ENCODE measurements at regions not wholly inside any gene's neighbourhood (a gene's known extent, or its start where the extent isn't known, plus 50 kb on each side); places are given as distances from the start of the nearest gene placed in this dataset.

DNA sequence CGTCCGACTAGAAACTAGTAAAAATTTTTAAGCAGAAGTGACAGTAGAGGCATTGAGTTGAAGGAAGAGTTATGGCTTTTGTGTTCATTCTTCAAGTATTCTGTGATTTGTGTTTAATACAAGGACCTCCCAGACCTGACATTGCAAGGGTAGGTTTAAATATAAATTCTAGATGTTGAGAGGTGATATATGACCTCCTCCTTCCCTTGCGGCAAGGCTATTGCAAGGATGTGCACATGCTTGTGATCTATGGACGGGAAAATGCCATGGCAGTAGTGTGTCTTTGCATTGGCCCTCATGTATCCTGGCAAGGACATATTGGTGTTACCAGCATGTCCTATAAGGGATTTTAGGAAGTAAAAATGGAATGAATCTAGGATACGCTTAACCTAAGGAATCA is 143.5 kb downstream of the NEDD1 start:
- TF ChIP-seq, protein P1, sequence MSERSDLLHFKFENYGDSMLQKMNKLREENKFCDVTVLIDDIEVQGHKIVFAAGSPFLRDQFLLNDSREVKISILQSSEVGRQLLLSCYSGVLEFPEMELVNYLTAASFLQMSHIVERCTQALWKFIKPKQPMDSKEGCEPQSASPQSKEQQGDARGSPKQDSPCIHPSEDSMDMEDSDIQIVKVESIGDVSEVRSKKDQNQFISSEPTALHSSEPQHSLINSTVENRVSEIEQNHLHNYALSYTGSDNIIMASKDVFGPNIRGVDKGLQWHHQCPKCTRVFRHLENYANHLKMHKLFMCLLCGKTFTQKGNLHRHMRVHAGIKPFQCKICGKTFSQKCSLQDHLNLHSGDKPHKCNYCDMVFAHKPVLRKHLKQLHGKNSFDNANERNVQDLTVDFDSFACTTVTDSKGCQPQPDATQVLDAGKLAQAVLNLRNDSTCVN (tag by site-specific recombination; optimal IDR thresholded peaks at IDR 0.05): no peak
- TF ChIP-seq, protein P2, sequence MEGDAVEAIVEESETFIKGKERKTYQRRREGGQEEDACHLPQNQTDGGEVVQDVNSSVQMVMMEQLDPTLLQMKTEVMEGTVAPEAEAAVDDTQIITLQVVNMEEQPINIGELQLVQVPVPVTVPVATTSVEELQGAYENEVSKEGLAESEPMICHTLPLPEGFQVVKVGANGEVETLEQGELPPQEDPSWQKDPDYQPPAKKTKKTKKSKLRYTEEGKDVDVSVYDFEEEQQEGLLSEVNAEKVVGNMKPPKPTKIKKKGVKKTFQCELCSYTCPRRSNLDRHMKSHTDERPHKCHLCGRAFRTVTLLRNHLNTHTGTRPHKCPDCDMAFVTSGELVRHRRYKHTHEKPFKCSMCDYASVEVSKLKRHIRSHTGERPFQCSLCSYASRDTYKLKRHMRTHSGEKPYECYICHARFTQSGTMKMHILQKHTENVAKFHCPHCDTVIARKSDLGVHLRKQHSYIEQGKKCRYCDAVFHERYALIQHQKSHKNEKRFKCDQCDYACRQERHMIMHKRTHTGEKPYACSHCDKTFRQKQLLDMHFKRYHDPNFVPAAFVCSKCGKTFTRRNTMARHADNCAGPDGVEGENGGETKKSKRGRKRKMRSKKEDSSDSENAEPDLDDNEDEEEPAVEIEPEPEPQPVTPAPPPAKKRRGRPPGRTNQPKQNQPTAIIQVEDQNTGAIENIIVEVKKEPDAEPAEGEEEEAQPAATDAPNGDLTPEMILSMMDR (tag by site-specific recombination; IDR thresholded peaks at IDR 0.05): no peak
- TF ChIP-seq, protein P3, sequence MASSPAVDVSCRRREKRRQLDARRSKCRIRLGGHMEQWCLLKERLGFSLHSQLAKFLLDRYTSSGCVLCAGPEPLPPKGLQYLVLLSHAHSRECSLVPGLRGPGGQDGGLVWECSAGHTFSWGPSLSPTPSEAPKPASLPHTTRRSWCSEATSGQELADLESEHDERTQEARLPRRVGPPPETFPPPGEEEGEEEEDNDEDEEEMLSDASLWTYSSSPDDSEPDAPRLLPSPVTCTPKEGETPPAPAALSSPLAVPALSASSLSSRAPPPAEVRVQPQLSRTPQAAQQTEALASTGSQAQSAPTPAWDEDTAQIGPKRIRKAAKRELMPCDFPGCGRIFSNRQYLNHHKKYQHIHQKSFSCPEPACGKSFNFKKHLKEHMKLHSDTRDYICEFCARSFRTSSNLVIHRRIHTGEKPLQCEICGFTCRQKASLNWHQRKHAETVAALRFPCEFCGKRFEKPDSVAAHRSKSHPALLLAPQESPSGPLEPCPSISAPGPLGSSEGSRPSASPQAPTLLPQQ (tag by site-specific recombination; IDR thresholded peaks at IDR 0.05): no peak
- no peak for TF ChIP-seq ZNF121 (tag by site-specific recombination; IDR thresholded peaks at IDR 0.05)
- no peak for TF ChIP-seq YY1 (tag by site-specific recombination; IDR thresholded peaks at IDR 0.05)
- TF ChIP-seq, protein P4, sequence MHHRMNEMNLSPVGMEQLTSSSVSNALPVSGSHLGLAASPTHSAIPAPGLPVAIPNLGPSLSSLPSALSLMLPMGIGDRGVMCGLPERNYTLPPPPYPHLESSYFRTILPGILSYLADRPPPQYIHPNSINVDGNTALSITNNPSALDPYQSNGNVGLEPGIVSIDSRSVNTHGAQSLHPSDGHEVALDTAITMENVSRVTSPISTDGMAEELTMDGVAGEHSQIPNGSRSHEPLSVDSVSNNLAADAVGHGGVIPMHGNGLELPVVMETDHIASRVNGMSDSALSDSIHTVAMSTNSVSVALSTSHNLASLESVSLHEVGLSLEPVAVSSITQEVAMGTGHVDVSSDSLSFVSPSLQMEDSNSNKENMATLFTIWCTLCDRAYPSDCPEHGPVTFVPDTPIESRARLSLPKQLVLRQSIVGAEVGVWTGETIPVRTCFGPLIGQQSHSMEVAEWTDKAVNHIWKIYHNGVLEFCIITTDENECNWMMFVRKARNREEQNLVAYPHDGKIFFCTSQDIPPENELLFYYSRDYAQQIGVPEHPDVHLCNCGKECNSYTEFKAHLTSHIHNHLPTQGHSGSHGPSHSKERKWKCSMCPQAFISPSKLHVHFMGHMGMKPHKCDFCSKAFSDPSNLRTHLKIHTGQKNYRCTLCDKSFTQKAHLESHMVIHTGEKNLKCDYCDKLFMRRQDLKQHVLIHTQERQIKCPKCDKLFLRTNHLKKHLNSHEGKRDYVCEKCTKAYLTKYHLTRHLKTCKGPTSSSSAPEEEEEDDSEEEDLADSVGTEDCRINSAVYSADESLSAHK (tag by site-specific recombination; IDR thresholded peaks at IDR 0.05): no peak
- TF ChIP-seq, protein P5, sequence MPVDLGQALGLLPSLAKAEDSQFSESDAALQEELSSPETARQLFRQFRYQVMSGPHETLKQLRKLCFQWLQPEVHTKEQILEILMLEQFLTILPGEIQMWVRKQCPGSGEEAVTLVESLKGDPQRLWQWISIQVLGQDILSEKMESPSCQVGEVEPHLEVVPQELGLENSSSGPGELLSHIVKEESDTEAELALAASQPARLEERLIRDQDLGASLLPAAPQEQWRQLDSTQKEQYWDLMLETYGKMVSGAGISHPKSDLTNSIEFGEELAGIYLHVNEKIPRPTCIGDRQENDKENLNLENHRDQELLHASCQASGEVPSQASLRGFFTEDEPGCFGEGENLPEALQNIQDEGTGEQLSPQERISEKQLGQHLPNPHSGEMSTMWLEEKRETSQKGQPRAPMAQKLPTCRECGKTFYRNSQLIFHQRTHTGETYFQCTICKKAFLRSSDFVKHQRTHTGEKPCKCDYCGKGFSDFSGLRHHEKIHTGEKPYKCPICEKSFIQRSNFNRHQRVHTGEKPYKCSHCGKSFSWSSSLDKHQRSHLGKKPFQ (tag by site-specific recombination; IDR thresholded peaks at IDR 0.05): no peak
- no peak for TF ChIP-seq TRIM28 (IDR thresholded peaks at IDR 0.05; ENCODE audit: borderline replicate concordance, low read length)
- no peak for TF ChIP-seq RBAK (tag by site-specific recombination; IDR thresholded peaks at IDR 0.05)
- no peak for TF ChIP-seq ZNF140 (tag by site-specific recombination; IDR thresholded peaks at IDR 0.05)
- no peak for TF ChIP-seq WT1 (tag by site-specific recombination; IDR thresholded peaks at IDR 0.05)
- TF ChIP-seq ZNF548 (tag by site-specific recombination; IDR thresholded peaks at IDR 0.05): no peak
- no peak for TF ChIP-seq ZNF585B (tag by site-specific recombination; IDR thresholded peaks at IDR 0.05)
- no peak for TF ChIP-seq ZNF670 (tag by site-specific recombination; IDR thresholded peaks at IDR 0.05; ENCODE audit: low read depth)
